ENCODE measurements at regions not wholly inside any gene's neighbourhood (a gene's known extent, or its start where the extent isn't known, plus 50 kb on each side); places are given as distances from the start of the nearest gene placed in this dataset.

- TF ChIP-seq POLR2A (IDR thresholded peaks at IDR 0.05) (no peak), CTCF (IDR thresholded peaks at IDR 0.05) (no peak)
Measured at GRCh38 chr2:204042401-204042800, 105.8 kb downstream of the ICOS start.

All from uterus (tissue), 2 donors.